K562 (cell line): ENCODE measurements at regions not wholly inside any gene's neighbourhood (a gene's known extent, or its start where the extent isn't known, plus 50 kb on each side); places are given as distances from the start of the nearest gene placed in this dataset.

Source experiments
- ATAC-seq: fragments of 200-7000 bp; cut with Tn5 transposase; 3 replicates; pipeline ENCODE4 v1.9.1; 2020; ENCODE audit warnings: moderate library complexity
- BruUV-seq: library from RNA; stranded (reverse); fragments of 400-500 nt; replicated peaks from 2 replicates; lab custom pipeline; 2021; lab: Mats Ljungman, UMichigan
- CTCF ChIA-PET: fragments of 300-600 bp; formaldehyde crosslinking; extraction: SDS; loops from one replicate; lab custom pipeline; 2021; ENCODE audit warnings: low intra/inter-chr PET ratio; lab: Yijun Ruan, JAX
- POLR2A ChIA-PET: fragments of 300-600, 350-650 bp; sonication (Branson Sonifier 250); formaldehyde crosslinking; extraction: SDS; loops from one replicate; lab custom pipeline; 2021; ENCODE audit warnings: antibody characterized with exemption, inconsistent platforms; lab: Yijun Ruan, JAX
- DNase-seq, 4 experiments: peaks; one replicate each; pipeline versions ENCODE4 v3.0.0 to v3.0.0-alpha.2; 2011 to 2018; ENCODE audit warnings: low spot score in 3 of 4, mixed read lengths in 3 of 4; ENCODE audit errors: extremely low read depth in 1 of 4
- FAIRE-seq: peaks from 2 replicates; lab custom pipeline; 2011; peaks lifted over from hg19 to GRCh38; lab: Jason Lieb, UNC
- H2AFZ ChIP-seq: 2 replicates; pipeline ENCODE4 v1.6.0; 2011; ENCODE audit warnings: low read depth, low read length, control low read depth, inconsistent platforms
- H3K27ac ChIP-seq: fragments of 200-600 bp; 3 replicates; pipeline ENCODE4 v1.8.0; 2011; ENCODE audit warnings: low read depth, mild to moderate bottlenecking, control low read depth, inconsistent platforms, low read length, moderate library complexity, mixed read lengths; ENCODE audit errors: extremely low read depth
- H3K27me3 ChIP-seq, 2 experiments: fragments of 300-600 bp in 1 of 2; 2 replicates in 1 of 2; 3 replicates in 1 of 2; pipeline versions ENCODE4 v1.6.0 to v1.8.0; 2011; ENCODE audit warnings: inconsistent platforms in 2 of 2, low read length in 2 of 2, mild to moderate bottlenecking in 1 of 2, mixed read lengths in 1 of 2, moderate library complexity in 1 of 2; ENCODE audit not compliant: control insufficient read depth in 2 of 2, insufficient read depth in 2 of 2
- H3K36me3 ChIP-seq: fragments of 300-600 bp; 3 replicates; pipeline ENCODE4 v1.8.0; 2011; ENCODE audit warnings: mild to moderate bottlenecking, low read length, inconsistent platforms; ENCODE audit not compliant: control insufficient read depth, insufficient read depth
- H3K4me1 ChIP-seq, 2 experiments: fragments of 200-600 bp in 1 of 2; replicated peaks in 1 of 2; 2 replicates in 1 of 2; 3 replicates in 1 of 2; pipeline versions ENCODE4 v1.5.1 to v1.8.0; 2011; ENCODE audit warnings: inconsistent platforms in 2 of 2, low read length in 2 of 2, mild to moderate bottlenecking in 1 of 2, mixed read lengths in 1 of 2, moderate library complexity in 1 of 2; ENCODE audit not compliant: control insufficient read depth in 2 of 2, insufficient read depth in 2 of 2
- H3K4me2 ChIP-seq: 2 replicates; pipeline ENCODE4 v1.6.1; 2011; ENCODE audit warnings: low read length, control low read depth, inconsistent platforms, mixed read lengths; ENCODE audit not compliant: insufficient read depth
- H3K4me3 ChIP-seq: fragments of 200-600 bp; sonication (generic), shearing (Covaris generic); 2 replicates; pipeline ENCODE4 v1.5.1; 2016; ENCODE audit warnings: control low read depth, inconsistent platforms
- H3K79me2 ChIP-seq: fragments of 200-600 bp; 3 replicates; pipeline ENCODE4 v1.8.0; 2011; ENCODE audit warnings: low read length, inconsistent platforms; ENCODE audit not compliant: control insufficient read depth, insufficient read depth
- H3K9ac ChIP-seq, 2 experiments: 2 replicates each; pipeline versions ENCODE4 v1.6.0 to v1.6.1; 2011; ENCODE audit warnings: low read depth in 2 of 2, low read length in 2 of 2, control low read depth in 1 of 2, inconsistent platforms in 1 of 2, mild to moderate bottlenecking in 1 of 2, mixed read lengths in 1 of 2; ENCODE audit not compliant: insufficient read depth in 1 of 2
- H3K9me1 ChIP-seq: one replicate; pipeline ENCODE4 v1.6.0; 2011; ENCODE audit warnings: inconsistent platforms, mild to moderate bottlenecking, low read length, moderate library complexity; ENCODE audit not compliant: control insufficient read depth, insufficient read depth
- H3K9me3 ChIP-seq: replicated peaks from 2 replicates; pipeline ENCODE4 v1.5.1; 2011; ENCODE audit warnings: low read depth, low read length, inconsistent platforms; ENCODE audit not compliant: control insufficient read depth, insufficient read depth
- H4K20me1 ChIP-seq: replicated peaks from 2 replicates; pipeline ENCODE4 v1.6.1; 2011; ENCODE audit warnings: low read length, inconsistent platforms, mixed read lengths; ENCODE audit not compliant: control insufficient read depth, insufficient read depth
- FOXK2 ChIP-seq, 2 experiments: fragments of 450-650 bp; IDR thresholded peaks in 1 of 2; conservative IDR thresholded peaks in 1 of 2; 2 replicates each; pipeline ENCODE4 v1.6.1; 2016; ENCODE audit warnings: low read depth in 2 of 2, mild to moderate bottlenecking in 1 of 2
- MITF ChIP-seq: IDR thresholded peaks from 2 replicates; pipeline ENCODE4 v1.6.1; 2014; ENCODE audit warnings: antibody characterized with exemption
- MTA3 ChIP-seq: fragments of 450-650 bp; formaldehyde crosslinking; IDR thresholded peaks from 2 replicates; pipeline ENCODE4 v1.6.1; 2017; ENCODE audit warnings: mild to moderate bottlenecking, borderline replicate concordance
- RFX1 ChIP-seq: fragments of 450-650 bp; IDR thresholded peaks from 2 replicates; pipeline ENCODE4 v1.6.1; 2016; ENCODE audit warnings: mild to moderate bottlenecking, moderate library complexity
- TAL1 ChIP-seq: fragments of 450-650 bp; IDR thresholded peaks from 2 replicates; pipeline ENCODE4 v1.6.1; 2016; ENCODE audit warnings: mild to moderate bottlenecking
- U2AF1 ChIP-seq: fragments of 200-400 bp; formaldehyde crosslinking; optimal IDR thresholded peaks from 2 replicates; pipeline ENCODE3; 2017; ENCODE audit warnings: mild to moderate bottlenecking, low read depth, low read length, moderate library complexity
- WGBS: fragments of 100-300 bp; shearing (Covaris generic); methylation state at CpG from one replicate; pipeline ENCODE4 v1.1.6; 2016; ENCODE audit warnings: low coverage, mixed read lengths; ENCODE audit not compliant: insufficient coverage; ENCODE audit errors: missing lambda C conversion rate; 5-methylcytosine and 5-hydroxymethylcytosine counted together
- in situ Hi-C: fragments of 300-500 bp; cut with MboI; formaldehyde crosslinking; loops from 4 replicates; pipeline ENCODE4 v1.15.0; 2018; ENCODE audit warnings: inconsistent platforms, mixed read lengths
- intact Hi-C: fragments of 100-400 bp; cut with micrococcal nuclease; formaldehyde crosslinking; loops from 2 replicates; pipeline ENCODE4 v1.14.2; 2022

DNA sequence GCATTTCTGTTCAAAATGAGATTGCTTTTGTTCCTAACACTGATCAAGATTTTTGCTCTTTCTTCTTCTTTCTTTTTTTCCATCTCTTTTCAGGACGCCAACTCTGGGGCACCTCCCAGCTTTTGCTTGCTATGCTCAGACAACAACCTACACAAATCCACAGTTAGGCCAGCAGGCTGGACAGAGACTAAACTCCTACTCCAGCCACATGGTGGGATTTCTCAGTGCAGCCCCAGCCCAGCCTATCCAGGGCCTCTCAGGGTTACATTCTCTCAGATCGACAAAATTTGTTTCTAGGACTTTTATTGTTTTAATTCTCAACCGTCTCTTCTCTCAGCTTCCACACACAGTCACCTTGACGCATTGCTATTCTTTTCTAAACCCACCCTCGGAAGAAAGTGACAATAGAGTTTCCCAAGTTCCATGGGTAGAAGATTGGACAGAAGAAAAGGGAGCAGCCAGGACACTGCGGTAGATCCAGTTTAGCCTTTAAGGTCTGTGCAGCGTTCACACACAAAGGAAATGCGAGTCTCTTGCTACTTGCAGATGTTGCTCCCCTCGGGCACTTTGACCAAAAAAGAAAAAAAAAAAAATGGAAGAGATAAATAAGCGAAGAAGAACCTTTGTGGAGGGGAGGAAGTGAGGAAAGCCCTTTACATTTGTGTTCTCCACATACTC, 588.6 kb upstream of the GRAMD2B start:
- in situ Hi-C loops (no loop called here), intact Hi-C loops (no loop called here)
- no peak for ATAC-seq
- Histone ChIP-seq H3K79me2 (no peaks in the 10 kb centered on the region), H3K36me3 (no peaks in the 10 kb centered on the region), H3K9me1 (no peaks in the 10 kb centered on the region), H3K4me3 (no peak overlapping the region), H3K4me1 (no peaks in the 10 kb centered on the region), H4K20me1 (no peaks in the 10 kb centered on the region), H2AFZ (no peak overlapping the region), H3K4me2 (no peak overlapping the region)
- no peak for DNase-seq
- CTCF ChIA-PET = no interaction called here
- BruUV-seq = no TSS peak
- no peak for FAIRE-seq
- POLR2A ChIA-PET = no interaction called here
- no peak for TF ChIP-seq MTA3
- no peak for TF ChIP-seq FOXK2 (conservative IDR thresholded peaks at IDR 0.05 in 1 of 2, IDR thresholded peaks at IDR 0.05 in 1 of 2; ENCODE audit: low read depth in 2 of 2)
- no peak for TF ChIP-seq RFX1
- no peak for TF ChIP-seq TAL1
- no peak for TF ChIP-seq U2AF1
- no peak for TF ChIP-seq MITF
- TF ChIP-seq, all 486 proteins: peak for 0
- Histone ChIP-seq H3K9me3 (no peaks in the 10 kb centered on the region), H3K27ac (no peak overlapping the region), H3K27me3 (no peaks in the 10 kb centered on the region), H3K9ac (no peak overlapping the region)
- 1% methylated on average over 9 of the region's 10 CpGs for WGBS
